Breast epithelium (tissue), 3 donors: ENCODE measurements at regions not wholly inside any gene's neighbourhood (a gene's known extent, or its start where the extent isn't known, plus 50 kb on each side); places are given as distances from the start of the nearest gene placed in this dataset.

Experiments used
- CTCF ChIP-seq, 3 donors: fragments of 450-650 bp; IDR thresholded peaks; one replicate each; pipeline ENCODE4 v1.5.1; 2016 to 2017; ENCODE audit warnings: antibody characterized with exemption in 3 of 3, mild to moderate bottlenecking in 3 of 3, moderate library complexity in 3 of 3
- POLR2A ChIP-seq: fragments of 450-650 bp; IDR thresholded peaks from one replicate; pipeline ENCODE4 v1.6.1; 2016; ENCODE audit warnings: antibody characterized with exemption, mild to moderate bottlenecking, moderate library complexity
- POLR2AphosphoS5 ChIP-seq, 3 donors: sonication (generic); formaldehyde crosslinking; IDR thresholded peaks; one replicate each; pipeline ENCODE4 v1.6.1; 2017; ENCODE audit warnings: antibody characterized with exemption in 3 of 3

DNA sequence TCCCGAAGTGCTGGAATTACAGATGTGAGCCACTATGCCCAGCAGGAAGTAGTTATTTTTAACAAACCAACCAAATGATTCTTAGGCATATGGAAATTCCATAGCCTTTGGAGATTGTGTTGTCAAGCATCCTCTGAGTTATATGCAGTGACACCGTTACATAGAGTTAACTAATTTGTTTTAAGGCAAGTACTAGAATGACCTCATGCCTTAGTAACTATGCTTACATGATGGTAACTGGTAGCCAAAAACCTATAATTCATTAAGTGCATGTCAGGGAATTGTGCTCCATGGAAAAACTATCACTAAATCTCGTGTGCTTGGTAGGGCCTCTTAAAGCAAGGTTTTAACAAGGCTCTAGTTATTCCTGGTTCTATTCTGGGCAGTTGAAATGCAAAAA lies 392.8 kb downstream of the TUSC7 start:
- TF ChIP-seq CTCF (IDR thresholded peaks at IDR 0.05) (no peak), POLR2AphosphoS5 (IDR thresholded peaks at IDR 0.05) (no peak), POLR2A (no peak)
